Rectal smooth muscle tissue (tissue), 1 donor: ENCODE measurements at regions not wholly inside any gene's neighbourhood (a gene's known extent, or its start where the extent isn't known, plus 50 kb on each side); places are given as distances from the start of the nearest gene placed in this dataset.

Experiments
- H3K27ac ChIP-seq: one replicate; pipeline ENCODE4 v1.7.0; 2013; ENCODE audit warnings: low read depth, low read length, inconsistent platforms
- H3K27me3 ChIP-seq: one replicate; pipeline ENCODE4 v1.7.0; 2013; ENCODE audit warnings: low read length; ENCODE audit not compliant: control insufficient read depth, insufficient read depth
- H3K36me3 ChIP-seq: one replicate; pipeline ENCODE4 v1.7.0; 2013; ENCODE audit warnings: low read length; ENCODE audit not compliant: control insufficient read depth, insufficient read depth
- H3K4me1 ChIP-seq: one replicate; pipeline ENCODE4 v1.7.0; 2013; ENCODE audit warnings: low read length; ENCODE audit not compliant: control insufficient read depth, insufficient read depth
- H3K4me3 ChIP-seq: one replicate; pipeline ENCODE4 v1.7.0; 2013; ENCODE audit warnings: low read length
- H3K9ac ChIP-seq: one replicate; pipeline ENCODE4 v1.7.0; 2013; ENCODE audit warnings: low read length

DNA sequence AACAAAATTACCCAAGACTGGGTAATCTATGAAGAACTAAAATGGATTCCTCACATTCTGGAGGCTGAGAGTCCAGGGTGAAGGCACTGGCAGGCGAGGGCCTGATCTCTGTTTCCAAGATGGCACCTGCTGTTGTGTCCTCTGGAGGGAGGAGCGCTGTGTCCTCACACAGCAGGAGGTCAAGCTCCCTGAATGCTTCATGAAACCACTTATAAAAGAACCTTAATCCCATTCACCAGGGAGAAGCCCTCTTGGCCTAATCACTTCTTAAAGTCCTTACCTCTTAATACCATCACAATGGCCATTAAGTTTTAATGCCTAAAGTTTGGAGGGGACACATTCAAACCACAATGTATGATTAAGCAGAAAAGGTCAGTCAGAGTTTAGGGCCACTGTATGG, 172.4 kb downstream of the EMP1 start:
- Histone ChIP-seq H3K4me3 (no peak overlapping the region), H3K27ac (no peak overlapping the region), H3K27me3 (no peaks in the 10 kb centered on the region), H3K9ac (no peak overlapping the region), H3K36me3 (no peaks in the 10 kb centered on the region), H3K4me1 (no peaks in the 10 kb centered on the region)

DNA sequence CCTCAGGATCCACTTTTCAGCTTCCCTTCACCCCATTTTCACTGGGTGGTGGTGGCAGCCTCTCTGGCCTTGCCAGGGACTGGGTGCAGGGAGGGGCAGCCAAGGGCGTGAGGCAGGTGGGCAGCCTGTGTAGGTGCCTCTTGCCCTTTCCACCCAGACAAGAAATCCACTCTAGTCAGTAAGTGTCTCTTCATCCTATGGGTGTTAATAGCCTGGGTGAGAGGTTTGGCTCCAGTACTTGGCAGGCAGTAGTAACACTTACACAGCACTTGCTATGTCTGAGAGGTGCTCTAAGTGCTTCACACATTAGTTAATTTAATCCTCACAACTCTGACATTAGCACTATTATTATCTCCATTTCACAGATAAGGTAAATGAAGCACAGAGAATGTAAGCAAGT, 171.9 kb downstream of the EMP1 start:
- H3K4me3 ChIP-seq, result no peak overlapping the region
- no peak overlapping the region for H3K27ac ChIP-seq
- H3K9ac ChIP-seq, result no peak overlapping the region
- no peaks in the 10 kb centered on the region for H3K36me3 ChIP-seq
- no peaks in the 10 kb centered on the region for H3K27me3 ChIP-seq
- no peaks in the 10 kb centered on the region for H3K4me1 ChIP-seq

DNA sequence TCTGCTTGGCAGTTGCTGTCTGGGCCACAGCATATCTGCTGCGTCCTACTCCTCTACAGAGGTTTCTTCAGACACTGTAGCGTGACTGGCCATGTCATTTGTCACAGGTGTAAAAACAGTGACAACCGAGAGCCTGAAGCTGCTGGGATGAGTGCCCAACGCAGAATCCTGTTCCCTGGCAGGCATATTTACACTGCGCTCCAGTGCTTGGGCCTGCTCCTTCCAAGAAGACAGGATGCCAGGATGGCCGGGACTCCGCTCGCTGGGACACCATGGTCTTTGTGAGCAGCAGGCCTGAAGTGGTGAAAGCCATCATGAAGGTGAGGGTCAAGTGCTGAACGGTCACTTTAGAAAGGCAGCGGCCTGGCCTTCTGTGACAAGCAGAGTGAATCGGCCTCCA, 171.4 kb downstream of the EMP1 start:
- H3K9ac ChIP-seq, result no peak overlapping the region

DNA sequence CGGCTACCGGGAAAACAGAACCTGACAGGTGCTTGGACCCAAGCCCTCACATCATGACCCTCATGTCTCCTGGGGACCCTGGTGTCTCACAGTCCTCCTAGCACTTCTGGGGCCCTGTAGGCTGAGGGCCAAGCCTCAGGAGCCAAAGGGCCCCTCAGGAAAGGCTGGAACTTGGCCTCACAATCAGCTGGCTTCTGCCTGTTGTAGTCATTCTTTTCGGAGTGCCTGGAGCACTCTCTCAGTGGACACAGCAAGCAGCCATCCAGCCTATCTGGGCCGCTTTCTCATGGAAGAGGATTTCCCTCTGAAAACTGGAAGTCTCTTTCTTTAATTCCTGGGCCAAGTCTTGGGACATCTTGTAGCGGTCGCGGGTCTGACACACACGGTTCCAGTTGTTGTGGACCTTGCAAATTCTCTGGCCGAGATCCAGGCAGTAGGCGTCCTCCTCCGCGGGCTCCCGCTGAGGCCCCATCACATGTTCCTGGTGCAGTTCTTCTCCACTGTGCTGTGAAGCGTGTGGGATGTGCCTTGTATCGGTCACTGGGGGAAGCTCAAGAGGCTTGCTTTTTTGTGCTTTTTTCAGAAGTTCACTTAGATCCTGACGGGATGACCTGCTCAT, 169.3 kb downstream of the EMP1 start:
- no peaks in the 10 kb centered on the region for H3K4me1 ChIP-seq
- no peak overlapping the region for H3K27ac ChIP-seq
- H3K4me3 ChIP-seq, result no peak overlapping the region
- no peaks in the 10 kb centered on the region for H3K36me3 ChIP-seq
- H3K27me3 ChIP-seq, result no peaks in the 10 kb centered on the region
- no peak overlapping the region for H3K9ac ChIP-seq

More for the DNA sequence above, 171.4 kb downstream of the EMP1 start:
- Histone ChIP-seq H3K27ac (no peak overlapping the region), H3K36me3 (no peaks in the 10 kb centered on the region), H3K4me1 (no peaks in the 10 kb centered on the region), H3K27me3 (no peaks in the 10 kb centered on the region), H3K4me3 (no peak overlapping the region)

DNA sequence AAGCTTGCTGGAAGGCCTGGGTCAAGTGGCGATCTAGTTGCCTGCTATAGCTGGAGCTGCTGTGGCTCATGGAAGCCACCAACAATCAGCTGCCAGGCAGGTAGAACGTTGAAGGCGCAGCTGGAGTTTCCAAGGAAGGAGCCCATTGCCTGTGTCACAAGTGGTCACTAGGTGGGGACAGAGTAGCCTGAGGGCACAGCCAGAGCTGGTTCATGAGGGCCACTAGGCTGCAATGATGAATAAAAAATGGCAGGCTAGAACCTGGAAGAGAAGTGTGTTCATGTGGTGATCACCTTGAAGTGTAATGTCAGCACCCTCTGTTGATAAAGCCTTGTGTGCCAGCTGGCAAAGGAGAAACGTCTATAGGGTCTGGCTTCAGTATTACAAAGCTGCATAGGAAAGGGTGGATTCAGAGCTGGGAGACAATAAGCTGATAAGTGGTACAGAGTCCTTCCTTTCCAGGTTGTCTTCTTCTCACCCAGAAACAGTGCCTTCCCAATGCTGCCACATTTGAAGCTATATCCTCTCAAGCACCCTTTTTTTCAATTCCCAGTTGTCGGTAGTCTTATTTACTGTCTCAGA, 165.8 kb downstream of the EMP1 start:
- H3K27ac ChIP-seq, result no peak overlapping the region
- H3K4me1 ChIP-seq, result no peaks in the 10 kb centered on the region
- no peak overlapping the region for H3K4me3 ChIP-seq
- H3K36me3 ChIP-seq, result no peaks in the 10 kb centered on the region
- no peaks in the 10 kb centered on the region for H3K27me3 ChIP-seq
- H3K9ac ChIP-seq, result no peak overlapping the region

GRCh38 chr12:13359636-13360035, 163.1 kb downstream of the EMP1 start:
- H3K9ac ChIP-seq, result no peak overlapping the region
- H3K4me1 ChIP-seq, result no peaks in the 10 kb centered on the region
- no peaks in the 10 kb centered on the region for H3K36me3 ChIP-seq
- no peak overlapping the region for H3K27ac ChIP-seq
- H3K4me3 ChIP-seq, result no peak overlapping the region
- no peaks in the 10 kb centered on the region for H3K27me3 ChIP-seq

GRCh38 chr12:13358391-13358905, 161.9 kb downstream of the EMP1 start:
- H3K4me1 ChIP-seq, result no peaks in the 10 kb centered on the region
- no peaks in the 10 kb centered on the region for H3K27me3 ChIP-seq
- H3K27ac ChIP-seq, result no peak overlapping the region
- H3K36me3 ChIP-seq, result no peaks in the 10 kb centered on the region
- no peak overlapping the region for H3K9ac ChIP-seq
- no peak overlapping the region for H3K4me3 ChIP-seq

DNA sequence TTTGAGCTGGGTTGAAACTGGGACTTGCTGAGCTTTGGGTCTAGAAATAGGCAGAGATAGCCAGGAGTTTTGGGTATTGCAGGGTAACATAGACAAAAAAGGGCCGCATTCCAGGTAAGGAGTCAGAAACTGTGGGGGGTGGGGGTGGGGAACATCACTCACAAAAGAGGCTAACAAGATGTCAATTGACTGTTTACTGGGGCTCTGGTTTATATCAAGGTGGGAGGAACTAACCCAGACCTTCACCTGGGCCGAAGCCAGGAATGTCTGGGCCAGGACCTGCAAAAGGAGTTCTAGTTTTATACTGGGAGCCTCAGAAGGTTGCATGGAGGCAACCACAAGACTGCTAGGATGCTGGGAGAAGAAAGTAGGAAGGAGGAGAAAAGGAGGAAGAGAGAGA, 154.4 kb downstream of the EMP1 start:
- Histone ChIP-seq H3K36me3 (no peaks in the 10 kb centered on the region), H3K4me1 (no peaks in the 10 kb centered on the region), H3K27ac (no peak overlapping the region), H3K9ac (no peak overlapping the region), H3K27me3 (no peaks in the 10 kb centered on the region), H3K4me3 (no peak overlapping the region)

DNA sequence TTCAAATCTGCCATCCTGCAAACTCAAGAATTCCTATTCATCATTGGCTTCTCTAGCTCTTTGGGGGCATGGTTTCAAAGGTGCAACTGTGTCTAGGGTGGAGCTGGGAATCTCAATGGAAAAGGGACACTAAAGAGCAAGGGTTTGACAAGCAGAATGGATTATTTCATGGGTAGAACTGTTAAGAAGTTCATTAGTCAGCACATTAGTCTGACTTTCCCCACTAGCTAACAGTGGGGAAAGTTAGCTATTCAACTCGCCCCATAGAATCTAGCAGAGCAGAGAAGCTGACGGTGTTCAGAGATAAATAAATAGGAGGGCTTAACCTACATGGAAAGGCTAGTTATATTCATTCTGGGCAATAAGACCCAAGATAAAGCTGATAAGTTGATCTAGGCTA, 153.9 kb downstream of the EMP1 start:
- no peaks in the 10 kb centered on the region for H3K27me3 ChIP-seq
- no peaks in the 10 kb centered on the region for H3K36me3 ChIP-seq
- no peak overlapping the region for H3K4me3 ChIP-seq
- H3K4me1 ChIP-seq, result no peaks in the 10 kb centered on the region
- no peak overlapping the region for H3K27ac ChIP-seq
- no peak overlapping the region for H3K9ac ChIP-seq

DNA sequence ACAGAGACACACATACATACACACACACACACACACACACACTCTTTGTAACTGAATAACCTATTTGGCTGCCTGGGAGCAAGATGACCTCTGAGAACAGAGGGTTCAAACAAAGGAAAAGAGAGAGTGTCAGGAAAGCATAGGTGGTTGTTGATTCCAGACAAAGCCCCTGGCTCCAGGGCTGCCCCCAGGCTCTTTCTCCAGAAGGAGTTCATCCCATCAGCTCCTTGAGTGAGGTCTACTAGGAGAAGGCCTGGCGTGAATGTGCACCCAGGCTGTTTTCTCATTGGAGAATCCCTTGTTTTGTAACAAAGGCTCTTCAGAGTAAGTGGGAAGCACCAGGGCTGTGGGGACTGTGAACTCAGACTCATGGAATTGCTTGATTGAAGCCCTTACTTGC, 151.9 kb downstream of the EMP1 start:
- no peaks in the 10 kb centered on the region for H3K36me3 ChIP-seq
- no peak overlapping the region for H3K4me3 ChIP-seq
- no peaks in the 10 kb centered on the region for H3K4me1 ChIP-seq
- no peaks in the 10 kb centered on the region for H3K27me3 ChIP-seq
- no peak overlapping the region for H3K27ac ChIP-seq
- no peak overlapping the region for H3K9ac ChIP-seq

DNA sequence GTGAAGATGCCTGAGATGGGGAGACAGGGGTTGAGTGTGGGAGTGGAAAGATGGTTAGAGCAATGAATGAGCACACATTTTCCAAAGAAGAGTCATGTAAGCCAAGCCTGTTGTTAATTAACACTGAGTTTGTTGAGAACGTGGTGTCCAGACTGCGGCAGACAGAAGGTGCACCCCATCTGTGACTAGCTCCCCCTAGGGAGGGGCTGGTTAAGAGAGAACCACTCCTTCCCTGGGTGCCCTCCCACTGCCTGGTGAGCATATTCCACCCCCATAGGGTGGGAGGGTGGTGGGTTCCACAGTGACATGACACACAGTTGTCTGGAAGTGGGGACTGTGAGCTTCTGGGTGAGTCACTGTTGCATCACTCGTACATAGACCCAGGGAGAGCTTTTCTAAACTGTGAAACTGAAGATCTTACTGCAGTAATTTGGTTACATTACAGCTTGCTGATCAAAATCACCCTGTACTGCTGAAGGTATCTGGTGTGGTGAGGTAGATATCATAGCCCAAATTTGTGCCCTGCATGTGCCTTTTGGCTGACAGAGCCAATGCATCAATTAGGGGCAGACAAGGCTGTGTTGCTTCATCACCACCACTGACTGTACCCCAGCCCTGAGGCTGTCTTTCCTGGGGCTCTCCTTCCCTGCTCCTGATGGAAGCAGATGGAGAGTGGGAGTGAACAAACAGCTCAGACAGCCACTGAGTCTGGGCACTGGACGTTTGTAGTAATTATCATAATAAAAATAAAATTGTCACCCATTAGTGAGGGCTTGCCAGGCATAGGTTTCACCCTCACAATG, 150.9 kb downstream of the EMP1 start:
- Histone ChIP-seq H3K36me3 (no peaks in the 10 kb centered on the region), H3K4me1 (no peaks in the 10 kb centered on the region), H3K9ac (no peak overlapping the region), H3K27ac (no peak overlapping the region), H3K4me3 (no peak overlapping the region), H3K27me3 (no peaks in the 10 kb centered on the region)

DNA sequence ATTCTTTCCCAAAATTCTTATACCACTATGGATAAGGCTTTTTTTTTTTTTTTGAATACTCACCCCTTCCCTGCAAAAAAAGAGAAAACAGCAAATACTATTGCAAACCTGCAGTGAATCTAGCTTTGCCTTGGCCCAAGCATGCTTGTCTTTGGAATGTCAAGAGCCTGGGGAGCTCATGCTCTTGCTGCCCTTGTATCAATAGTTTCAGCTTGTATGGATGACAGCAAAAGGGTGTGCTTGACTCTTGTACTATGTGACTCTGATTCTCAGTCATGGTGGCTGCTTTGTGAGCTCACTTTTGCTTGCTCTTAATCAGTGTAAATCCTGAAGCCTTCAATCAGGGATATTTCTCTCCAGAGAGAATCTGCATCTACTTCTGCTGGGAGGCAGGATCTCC, 149.2 kb downstream of the EMP1 start:
- no peak overlapping the region for H3K4me3 ChIP-seq
- H3K27ac ChIP-seq, result no peak overlapping the region
- no peaks in the 10 kb centered on the region for H3K36me3 ChIP-seq
- no peaks in the 10 kb centered on the region for H3K4me1 ChIP-seq
- H3K9ac ChIP-seq, result no peak overlapping the region
- no peaks in the 10 kb centered on the region for H3K27me3 ChIP-seq
